Right lobe of liver (tissue), 6 donors: ENCODE measurements at regions not wholly inside any gene's neighbourhood (a gene's known extent, or its start where the extent isn't known, plus 50 kb on each side); places are given as distances from the start of the nearest gene placed in this dataset.

Source experiments
- ATAC-seq, 4 donors: fragments of 200-7000 bp; cut with Tn5 transposase; one replicate each; pipeline ENCODE4 v1.9.1; 2020; ENCODE audit warnings: mild to moderate bottlenecking in 4 of 4, moderate library complexity in 4 of 4
- DNase-seq, 3 donors: peaks; one replicate each; pipeline ENCODE4 v3.0.0-alpha.2; 2020
- H3K27ac ChIP-seq, 3 donors: fragments of 200-600 bp; one replicate each; pipeline ENCODE4 v1.8.0; 2022
- H3K27me3 ChIP-seq, 2 donors: fragments of 200-600 bp; one replicate each; pipeline ENCODE4 v1.8.0; 2022
- H3K36me3 ChIP-seq, 4 donors: fragments of 200-600 bp; sonication (generic) in 1 of 4; one replicate each; pipeline versions ENCODE4 v1.5.1 to v1.8.0; 2017 to 2022; ENCODE audit warnings: control low read depth in 1 of 4
- H3K4me1 ChIP-seq, 4 donors: fragments of 200-600 bp; sonication (generic) in 1 of 4; one replicate each; pipeline versions ENCODE4 v1.5.1 to v1.8.0; 2017 to 2022; ENCODE audit warnings: control low read depth in 1 of 4
- H3K4me3 ChIP-seq, 3 donors: fragments of 200-600 bp; one replicate each; pipeline ENCODE4 v1.8.0; 2022
- H3K9me3 ChIP-seq, 4 donors: fragments of 200-600 bp; sonication (generic) in 1 of 4; one replicate each; pipeline versions ENCODE4 v1.5.1 to v1.8.0; 2017 to 2022; ENCODE audit warnings: control low read depth in 1 of 4
- CTCF ChIP-seq, 4 donors: fragments of 200-600 bp in 3 of 4; fragments of 450-650 bp in 1 of 4; IDR thresholded peaks; one replicate each; pipeline versions ENCODE4 v1.5.1 to v1.8.0; 2016 to 2022; ENCODE audit warnings: antibody characterized with exemption in 4 of 4, mild to moderate bottlenecking in 2 of 4
- POLR2A ChIP-seq: fragments of 450-650 bp; IDR thresholded peaks from one replicate; pipeline ENCODE4 v1.6.1; 2017; ENCODE audit warnings: antibody characterized with exemption, mild to moderate bottlenecking
- WGBS: methylation state at CpG from one replicate; pipeline ENCODE4 v1.1.6; 2018; ENCODE audit warnings: low coverage, low lambda C conversion rate; ENCODE audit not compliant: insufficient coverage; ENCODE audit errors: missing lambda C conversion rate; 5-methylcytosine and 5-hydroxymethylcytosine counted together
- intact Hi-C, 2 donors: fragments of 100-400 bp; cut with DNase I; formaldehyde crosslinking; loops; one replicate each; pipeline versions ENCODE4 v1.11.2 to v1.14.1; 2022
- donor health status: DM: no; HTN: yes; CAD: no.
- donor health status: DM: no; HTN: no; CAD: no.
- donor health status: DM: no; HTN: no; CAD: no.
- donor health status: DM: no; HTN: yes; CAD: no.
- donor health status: DM: no; HTN: yes; CAD: no.

- no peaks in the 10 kb centered on the region for H3K9me3 ChIP-seq
- ATAC-seq (no peak), DNase-seq (no peak)
- WGBS: 63% methylated on average over 10 of the region's 10 CpGs
- no peaks in the 10 kb centered on the region for H3K27me3 ChIP-seq
- no peak overlapping the region for H3K27ac ChIP-seq
- no peak overlapping the region for H3K4me3 ChIP-seq
- intact Hi-C loops: no loop called here
- H3K36me3 ChIP-seq: no peaks in the 10 kb centered on the region
- TF ChIP-seq CTCF (IDR thresholded peaks at IDR 0.05) (no peak), POLR2A (no peak)
- H3K4me1 ChIP-seq: no peaks in the 10 kb centered on the region
Observed at GRCh38 chr14:60356906-60357550, 108.0 kb downstream of the PPM1A start.

GRCh38 chr14:60357551-60358149 lies 108.6 kb downstream of the PPM1A start:
- 40% methylated on average over 2 of the region's 3 CpGs for WGBS
- H3K36me3 ChIP-seq: no peaks in the 10 kb centered on the region
- no peak overlapping the region for H3K27ac ChIP-seq
- DNase-seq (no peak), ATAC-seq (no peak)
- H3K4me3 ChIP-seq: no peak overlapping the region
- intact Hi-C loops: no loop called here
- no peaks in the 10 kb centered on the region for H3K9me3 ChIP-seq
- no peak for TF ChIP-seq POLR2A
- TF ChIP-seq CTCF (IDR thresholded peaks at IDR 0.05): no peak
- H3K27me3 ChIP-seq: no peaks in the 10 kb centered on the region
- H3K4me1 ChIP-seq: no peaks in the 10 kb centered on the region

- ATAC-seq: no peak
- Histone ChIP-seq H3K27ac (no peak overlapping the region), H3K9me3 (no peaks in the 10 kb centered on the region), H3K27me3 (no peaks in the 10 kb centered on the region), H3K36me3 (no peaks in the 10 kb centered on the region), H3K4me3 (no peak overlapping the region), H3K4me1 (no peaks in the 10 kb centered on the region)
- WGBS: 79% methylated on average over 2 of the region's 2 CpGs
- intact Hi-C loops: loop anchor here in 1 of 2 donors (10.0 kb wide), 1 partner anchor 202 kb away; no protein-coding TSS in a partner anchor
- TF ChIP-seq POLR2A: no peak
- no peak for TF ChIP-seq CTCF (IDR thresholded peaks at IDR 0.05)
- DNase-seq: no peak
Observed at GRCh38 chr14:60363275-60363674, 114.3 kb downstream of the PPM1A start.

GRCh38 chr14:60363687-60364086 lies 114.7 kb downstream of the PPM1A start:
- intact Hi-C loops: loop anchor here in 1 of 2 donors (10.0 kb wide), 1 partner anchor 201 kb away; no protein-coding TSS in a partner anchor
- no peaks in the 10 kb centered on the region for H3K9me3 ChIP-seq
- no peak for ATAC-seq
- H3K4me1 ChIP-seq: no peaks in the 10 kb centered on the region
- H3K4me3 ChIP-seq: no peak overlapping the region
- no peaks in the 10 kb centered on the region for H3K36me3 ChIP-seq
- WGBS: 58% methylated on average over 2 of the region's 3 CpGs
- H3K27me3 ChIP-seq: no peaks in the 10 kb centered on the region
- DNase-seq: no peak
- no peak overlapping the region for H3K27ac ChIP-seq
- TF ChIP-seq CTCF (IDR thresholded peaks at IDR 0.05) (no peak), POLR2A (no peak)
